ENCODE measurements at regions not wholly inside any gene's neighbourhood (a gene's known extent, or its start where the extent isn't known, plus 50 kb on each side); places are given as distances from the start of the nearest gene placed in this dataset.

GRCh38 chr5:68744206-68744605, 349.6 kb upstream of the SLC30A5 start:
- no peak overlapping the region for H3K4me3 ChIP-seq (ENCODE audit: low read depth, low read length)
- no peak for TF ChIP-seq CTCF (IDR thresholded peaks at IDR 0.05; ENCODE audit: low read depth, low read length)

GRCh38 chr5:68745448-68745847, 348.4 kb upstream of the SLC30A5 start:
- peak; percentile 23; the same call in 1 of the 2 replicates for TF ChIP-seq CTCF (IDR thresholded peaks at IDR 0.05; ENCODE audit: low read depth, low read length)
- H3K4me3 ChIP-seq (ENCODE audit: low read depth, low read length): no peak overlapping the region

- no peak overlapping the region for H3K4me3 ChIP-seq (ENCODE audit: low read depth, low read length)
- no peak for TF ChIP-seq CTCF (IDR thresholded peaks at IDR 0.05; ENCODE audit: low read depth, low read length)
Measured at GRCh38 chr5:68746220-68746619, 347.6 kb upstream of the SLC30A5 start.

- TF ChIP-seq CTCF (IDR thresholded peaks at IDR 0.05; ENCODE audit: low read depth, low read length): no peak
Measured at GRCh38 chr5:68746643-68747420, 347.0 kb upstream of the SLC30A5 start.

GRCh38 chr5:68747521-68747920, 346.3 kb upstream of the SLC30A5 start:
- H3K4me3 ChIP-seq (ENCODE audit: low read depth, low read length): no peak overlapping the region
- TF ChIP-seq CTCF (IDR thresholded peaks at IDR 0.05; ENCODE audit: low read depth, low read length): no peak

More at GRCh38 chr5:68746643-68747420, 347.0 kb upstream of the SLC30A5 start:
- no peak overlapping the region for H3K4me3 ChIP-seq (ENCODE audit: low read depth, low read length)

- no peak for TF ChIP-seq CTCF (IDR thresholded peaks at IDR 0.05; ENCODE audit: low read depth, low read length)
- H3K4me3 ChIP-seq (ENCODE audit: low read depth, low read length): no peak overlapping the region
Measured at GRCh38 chr5:68748101-68748500, 345.7 kb upstream of the SLC30A5 start.

GRCh38 chr5:68749077-68749476, 344.7 kb upstream of the SLC30A5 start:
- no peak overlapping the region for H3K4me3 ChIP-seq (ENCODE audit: low read depth, low read length)
- no peak for TF ChIP-seq CTCF (IDR thresholded peaks at IDR 0.05; ENCODE audit: low read depth, low read length)
